ENCODE measurements at regions not wholly inside any gene's neighbourhood (a gene's known extent, or its start where the extent isn't known, plus 50 kb on each side); places are given as distances from the start of the nearest gene placed in this dataset.

DNA sequence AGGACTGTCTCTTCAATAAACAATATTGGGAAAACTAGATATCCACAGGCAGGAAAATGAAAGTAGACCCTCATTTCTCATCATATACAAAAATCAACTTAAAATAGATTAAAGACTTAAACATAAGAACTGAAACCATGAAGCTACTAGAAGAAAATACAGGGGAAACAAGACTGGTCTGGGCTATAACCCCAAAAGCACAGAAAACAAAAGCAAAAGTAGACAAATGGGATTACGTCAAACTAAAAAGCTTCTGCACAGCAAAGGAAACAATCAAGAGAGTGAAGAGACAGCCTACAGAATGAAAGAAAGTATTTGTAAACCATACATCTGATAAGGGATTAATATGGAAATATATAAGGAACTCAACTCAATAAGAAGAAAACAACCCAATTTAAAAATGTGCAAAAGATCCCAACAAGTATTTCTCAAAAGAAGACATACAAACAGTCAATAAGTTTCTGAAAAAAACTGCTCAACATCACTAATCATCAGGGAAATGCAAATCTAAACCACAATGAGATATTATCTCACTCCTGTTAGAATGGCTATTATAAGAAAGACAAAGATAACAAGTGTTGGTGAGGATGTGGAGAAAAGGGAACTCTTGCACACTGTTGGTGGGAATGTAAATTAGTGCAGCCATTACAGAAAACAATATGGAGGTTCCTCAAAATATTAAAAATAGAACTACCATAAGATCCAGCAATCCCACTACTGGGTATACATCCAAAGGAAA is 325.3 kb upstream of the RASGEF1B start:
- no peak for DNase-seq
- TF ChIP-seq, protein P1, sequence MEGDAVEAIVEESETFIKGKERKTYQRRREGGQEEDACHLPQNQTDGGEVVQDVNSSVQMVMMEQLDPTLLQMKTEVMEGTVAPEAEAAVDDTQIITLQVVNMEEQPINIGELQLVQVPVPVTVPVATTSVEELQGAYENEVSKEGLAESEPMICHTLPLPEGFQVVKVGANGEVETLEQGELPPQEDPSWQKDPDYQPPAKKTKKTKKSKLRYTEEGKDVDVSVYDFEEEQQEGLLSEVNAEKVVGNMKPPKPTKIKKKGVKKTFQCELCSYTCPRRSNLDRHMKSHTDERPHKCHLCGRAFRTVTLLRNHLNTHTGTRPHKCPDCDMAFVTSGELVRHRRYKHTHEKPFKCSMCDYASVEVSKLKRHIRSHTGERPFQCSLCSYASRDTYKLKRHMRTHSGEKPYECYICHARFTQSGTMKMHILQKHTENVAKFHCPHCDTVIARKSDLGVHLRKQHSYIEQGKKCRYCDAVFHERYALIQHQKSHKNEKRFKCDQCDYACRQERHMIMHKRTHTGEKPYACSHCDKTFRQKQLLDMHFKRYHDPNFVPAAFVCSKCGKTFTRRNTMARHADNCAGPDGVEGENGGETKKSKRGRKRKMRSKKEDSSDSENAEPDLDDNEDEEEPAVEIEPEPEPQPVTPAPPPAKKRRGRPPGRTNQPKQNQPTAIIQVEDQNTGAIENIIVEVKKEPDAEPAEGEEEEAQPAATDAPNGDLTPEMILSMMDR (IDR thresholded peaks at IDR 0.05; ENCODE audit: low read depth, low read length) = no peak
- no peaks in the 10 kb centered on the region for H3K36me3 ChIP-seq
- H3K4me3 ChIP-seq (ENCODE audit: low read depth, low read length) = no peak overlapping the region
- no peaks in the 10 kb centered on the region for H3K9me3 ChIP-seq
- H3K4me1 ChIP-seq = no peaks in the 10 kb centered on the region
- H3K27me3 ChIP-seq = no peaks in the 10 kb centered on the region

DNA sequence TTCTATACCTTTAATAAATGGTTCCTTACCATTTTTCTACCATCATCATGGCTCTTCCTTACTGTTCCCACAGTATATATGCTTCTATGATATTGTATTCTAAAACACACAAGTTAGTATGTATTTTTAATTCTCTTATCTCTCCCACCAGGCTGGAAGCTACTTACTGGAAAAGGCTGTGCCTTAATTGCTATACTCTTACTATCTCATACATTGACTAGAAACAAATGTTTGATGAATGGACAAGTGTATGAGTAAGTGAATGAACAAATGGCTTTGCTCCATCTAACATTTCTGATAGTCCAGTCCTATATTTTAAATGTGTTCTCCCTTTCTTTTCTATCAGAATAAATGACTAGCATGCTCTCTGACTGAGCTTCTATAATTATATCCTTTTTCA is 320.8 kb upstream of the RASGEF1B start:
- Histone ChIP-seq H3K27me3 (no peaks in the 10 kb centered on the region), H3K36me3 (no peaks in the 10 kb centered on the region), H3K4me3 (ENCODE audit: low read depth, low read length) (no peak overlapping the region), H3K9me3 (no peaks in the 10 kb centered on the region), H3K4me1 (no peaks in the 10 kb centered on the region)
- DNase-seq = no peak
- TF ChIP-seq, protein P1 (IDR thresholded peaks at IDR 0.05; ENCODE audit: low read depth, low read length) = no peak

GRCh38 chr4:81790477-81790876 is 318.8 kb upstream of the RASGEF1B start:
- no peak for DNase-seq
- TF ChIP-seq, protein P1 (IDR thresholded peaks at IDR 0.05; ENCODE audit: low read depth, low read length) = no peak
- no peaks in the 10 kb centered on the region for H3K4me1 ChIP-seq
- no peak overlapping the region for H3K4me3 ChIP-seq (ENCODE audit: low read depth, low read length)
- no peaks in the 10 kb centered on the region for H3K36me3 ChIP-seq
- no peaks in the 10 kb centered on the region for H3K27me3 ChIP-seq
- H3K9me3 ChIP-seq = no peaks in the 10 kb centered on the region

DNA sequence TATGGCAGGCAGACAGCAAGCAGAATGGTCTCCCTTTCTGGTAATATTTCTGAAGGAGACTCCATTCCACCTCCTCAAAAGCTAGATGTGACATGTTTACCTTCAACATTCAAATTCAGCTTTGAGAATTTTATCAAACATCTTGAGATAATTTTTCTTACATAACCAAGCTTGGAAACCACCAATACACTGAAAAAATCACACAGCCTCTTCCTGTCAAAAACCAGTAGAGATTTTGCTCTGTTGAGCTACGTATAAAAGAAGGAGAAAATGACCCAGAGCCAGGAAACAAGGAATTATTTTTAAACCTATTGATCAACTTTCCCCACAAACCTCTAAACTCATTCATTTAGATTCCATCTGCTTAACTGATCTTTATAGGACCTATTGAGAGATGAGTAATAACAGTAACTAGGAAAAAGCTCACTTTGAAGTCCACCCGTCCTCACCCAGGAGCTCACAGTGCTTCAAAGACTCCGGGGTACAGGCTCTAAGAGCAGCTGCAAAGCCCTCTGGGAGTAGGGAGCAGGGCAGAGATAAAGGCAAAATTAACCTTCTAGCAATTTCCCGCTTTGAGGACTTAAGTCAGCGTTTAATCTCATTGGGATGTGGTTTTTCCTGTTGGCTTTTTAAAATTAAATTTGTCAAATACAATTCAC is 318.2 kb upstream of the RASGEF1B start:
- no peaks in the 10 kb centered on the region for H3K4me1 ChIP-seq

GRCh38 chr4:81789158-81789557 is 317.5 kb upstream of the RASGEF1B start:
- Histone ChIP-seq H3K27me3 (no peaks in the 10 kb centered on the region), H3K36me3 (no peaks in the 10 kb centered on the region), H3K4me1 (no peaks in the 10 kb centered on the region), H3K4me3 (ENCODE audit: low read depth, low read length) (no peak overlapping the region), H3K9me3 (no peaks in the 10 kb centered on the region)
- TF ChIP-seq, protein P1 (IDR thresholded peaks at IDR 0.05; ENCODE audit: low read depth, low read length) = no peak
- no peak for DNase-seq

More for the DNA sequence above, 318.2 kb upstream of the RASGEF1B start:
- DNase-seq = no peak
- H3K27me3 ChIP-seq = no peaks in the 10 kb centered on the region
- H3K36me3 ChIP-seq = no peaks in the 10 kb centered on the region
- TF ChIP-seq, protein P1 (IDR thresholded peaks at IDR 0.05; ENCODE audit: low read depth, low read length) = no peak
- no peaks in the 10 kb centered on the region for H3K9me3 ChIP-seq
- H3K4me3 ChIP-seq (ENCODE audit: low read depth, low read length) = no peak overlapping the region

- DNase-seq = no peak
- TF ChIP-seq, protein P1 (IDR thresholded peaks at IDR 0.05; ENCODE audit: low read depth, low read length) = no peak
- Histone ChIP-seq H3K9me3 (no peaks in the 10 kb centered on the region), H3K4me3 (ENCODE audit: low read depth, low read length) (no peak overlapping the region), H3K36me3 (no peaks in the 10 kb centered on the region), H3K4me1 (no peaks in the 10 kb centered on the region), H3K27me3 (no peaks in the 10 kb centered on the region)
Observed at GRCh38 chr4:81786766-81787165, 315.1 kb upstream of the RASGEF1B start.

All from BE2C (cell line).